ENCODE measurements at regions not wholly inside any gene's neighbourhood (a gene's known extent, or its start where the extent isn't known, plus 50 kb on each side); places are given as distances from the start of the nearest gene placed in this dataset.
"Not testable (repeated sequence)": the region's sequence is repeated elsewhere in the genome, so short reads cannot be mapped to it uniquely, and the experiment has no call there.

- POLR2A ChIA-PET (ENCODE audit: low non-redundant PET), result no interaction called here
- CTCF ChIA-PET, result interaction anchor here (0.6 kb wide), 2 partner anchors 11 to 27 kb away, joined by 3 read pairs; no protein-coding TSS in a partner anchor
- H3K27ac ChIP-seq, result no peak overlapping the region
- DNase-seq (ENCODE audit: low spot score), result no peak
- no peak for TF ChIP-seq CTCF (conservative IDR thresholded peaks at IDR 0.05; ENCODE audit: low read depth)
These were observed 69.7 kb upstream of the DCN start for GRCh38 chr12:91252341-91252740.

- no peak for DNase-seq (ENCODE audit: low spot score)
- ChIA-PET CTCF (no interaction called here), POLR2A (ENCODE audit: low non-redundant PET) (no interaction called here)
- TF ChIP-seq CTCF (conservative IDR thresholded peaks at IDR 0.05; ENCODE audit: low read depth), result no peak
- no peak overlapping the region for H3K27ac ChIP-seq
These were observed 67.7 kb upstream of the DCN start for GRCh38 chr12:91250273-91250665.

GRCh38 chr12:91249518-91250272 lies 67.1 kb upstream of the DCN start:
- DNase-seq (ENCODE audit: low spot score), result no peak
- H3K27ac ChIP-seq, result no peak overlapping the region
- ChIA-PET POLR2A (ENCODE audit: low non-redundant PET) (no interaction called here), CTCF (no interaction called here)
- TF ChIP-seq CTCF (conservative IDR thresholded peaks at IDR 0.05; ENCODE audit: low read depth), result no peak

GRCh38 chr12:91249054-91249453 lies 66.4 kb upstream of the DCN start:
- no peak for DNase-seq (ENCODE audit: low spot score)
- POLR2A ChIA-PET (ENCODE audit: low non-redundant PET), result no interaction called here
- no peak for TF ChIP-seq CTCF (conservative IDR thresholded peaks at IDR 0.05; ENCODE audit: low read depth)
- H3K27ac ChIP-seq, result no peak overlapping the region
- CTCF ChIA-PET, result no interaction called here

GRCh38 chr12:91243177-91243576 lies 60.6 kb upstream of the DCN start:
- CTCF ChIA-PET, result interaction anchor here (0.6 kb wide), 1 partner anchor 101 kb away, joined by 3 read pairs; no protein-coding TSS in a partner anchor
- H3K27ac ChIP-seq; POLR2A ChIA-PET (ENCODE audit: low non-redundant PET); DNase-seq (ENCODE audit: low spot score): not testable (repeated sequence)

- no peak for TF ChIP-seq CTCF (conservative IDR thresholded peaks at IDR 0.05; ENCODE audit: low read depth)
- no peak overlapping the region for H3K27ac ChIP-seq
- no peak for DNase-seq (ENCODE audit: low spot score)
- CTCF ChIA-PET, result no interaction called here
- POLR2A ChIA-PET (ENCODE audit: low non-redundant PET), result no interaction called here
These were observed 59.1 kb upstream of the DCN start for GRCh38 chr12:91241756-91242155.

GRCh38 chr12:91240386-91241095 lies 57.9 kb upstream of the DCN start:
- TF ChIP-seq CTCF (conservative IDR thresholded peaks at IDR 0.05; ENCODE audit: low read depth), result no peak
- ChIA-PET POLR2A (ENCODE audit: low non-redundant PET) (no interaction called here), CTCF (interaction anchor here (0.6 to 0.7 kb wide), 2 partner anchors 12 to 31 kb away, joined by 3 read pairs; no protein-coding TSS in a partner anchor)
- DNase-seq (ENCODE audit: low spot score), result no peak
- H3K27ac ChIP-seq, result no peak overlapping the region

Measured in RWPE1 (cell line).